Fibroblast of villous mesenchyme (primary cell): ENCODE measurements at regions not wholly inside any gene's neighbourhood (a gene's known extent, or its start where the extent isn't known, plus 50 kb on each side); places are given as distances from the start of the nearest gene placed in this dataset.

Source experiments
- DNase-seq: peaks from one replicate; pipeline ENCODE4 v3.0.0-alpha.2; 2010; ENCODE audit warnings: low read depth
- H3K4me3 ChIP-seq: 2 replicates; pipeline ENCODE4 v1.5.1; 2011; ENCODE audit warnings: low read depth, mild to moderate bottlenecking, low read length
- TF ChIP-seq, protein P1 (sequence below): IDR thresholded peaks from 2 replicates; pipeline ENCODE4 v1.5.1; 2012; ENCODE audit warnings: low read depth, mild to moderate bottlenecking, low read length; ENCODE audit not compliant: insufficient read depth

DNA sequence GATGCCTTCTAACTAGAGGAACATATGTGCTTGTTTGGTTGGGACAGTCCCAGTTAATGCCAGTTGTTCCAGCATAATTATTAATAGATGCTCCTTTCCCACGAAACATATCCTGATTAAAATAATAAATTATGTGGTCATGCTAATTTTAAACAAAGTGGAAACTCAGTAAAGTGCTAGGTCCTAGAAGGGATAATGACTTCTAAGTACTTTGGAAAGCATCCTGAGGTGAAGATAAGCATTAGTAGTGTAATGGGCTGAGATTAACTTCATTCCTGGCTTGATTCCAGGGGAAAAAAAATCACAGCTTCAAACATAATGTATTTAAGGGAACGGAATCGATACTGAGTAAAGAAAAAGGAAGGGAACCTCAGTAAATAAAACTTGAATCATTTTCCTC, 213.7 kb upstream of the SNX2 start:
- TF ChIP-seq, protein P1, sequence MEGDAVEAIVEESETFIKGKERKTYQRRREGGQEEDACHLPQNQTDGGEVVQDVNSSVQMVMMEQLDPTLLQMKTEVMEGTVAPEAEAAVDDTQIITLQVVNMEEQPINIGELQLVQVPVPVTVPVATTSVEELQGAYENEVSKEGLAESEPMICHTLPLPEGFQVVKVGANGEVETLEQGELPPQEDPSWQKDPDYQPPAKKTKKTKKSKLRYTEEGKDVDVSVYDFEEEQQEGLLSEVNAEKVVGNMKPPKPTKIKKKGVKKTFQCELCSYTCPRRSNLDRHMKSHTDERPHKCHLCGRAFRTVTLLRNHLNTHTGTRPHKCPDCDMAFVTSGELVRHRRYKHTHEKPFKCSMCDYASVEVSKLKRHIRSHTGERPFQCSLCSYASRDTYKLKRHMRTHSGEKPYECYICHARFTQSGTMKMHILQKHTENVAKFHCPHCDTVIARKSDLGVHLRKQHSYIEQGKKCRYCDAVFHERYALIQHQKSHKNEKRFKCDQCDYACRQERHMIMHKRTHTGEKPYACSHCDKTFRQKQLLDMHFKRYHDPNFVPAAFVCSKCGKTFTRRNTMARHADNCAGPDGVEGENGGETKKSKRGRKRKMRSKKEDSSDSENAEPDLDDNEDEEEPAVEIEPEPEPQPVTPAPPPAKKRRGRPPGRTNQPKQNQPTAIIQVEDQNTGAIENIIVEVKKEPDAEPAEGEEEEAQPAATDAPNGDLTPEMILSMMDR, result no peak
- no peak for DNase-seq
- H3K4me3 ChIP-seq, result no peak overlapping the region

DNA sequence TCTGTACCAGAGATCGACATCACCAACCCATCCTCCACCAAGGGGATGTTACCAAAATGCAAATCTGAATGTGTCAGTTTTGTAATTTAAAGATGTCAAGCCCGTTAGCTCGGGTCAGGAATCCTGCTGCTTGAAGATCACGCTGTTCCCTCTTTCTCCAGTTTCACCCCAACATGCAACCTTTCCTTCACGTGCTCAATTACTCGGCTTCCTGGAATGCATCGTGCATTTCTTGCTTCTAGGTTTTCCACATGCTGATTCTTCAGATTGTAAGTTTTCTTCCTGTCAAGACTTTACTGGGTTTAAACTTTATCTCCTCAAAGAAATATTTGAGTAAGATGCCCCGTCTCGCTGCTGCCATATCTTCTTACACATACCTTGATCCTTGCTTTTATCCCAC, 209.5 kb upstream of the SNX2 start:
- TF ChIP-seq, protein P1, result no peak
- no peak overlapping the region for H3K4me3 ChIP-seq
- DNase-seq, result no peak

DNA sequence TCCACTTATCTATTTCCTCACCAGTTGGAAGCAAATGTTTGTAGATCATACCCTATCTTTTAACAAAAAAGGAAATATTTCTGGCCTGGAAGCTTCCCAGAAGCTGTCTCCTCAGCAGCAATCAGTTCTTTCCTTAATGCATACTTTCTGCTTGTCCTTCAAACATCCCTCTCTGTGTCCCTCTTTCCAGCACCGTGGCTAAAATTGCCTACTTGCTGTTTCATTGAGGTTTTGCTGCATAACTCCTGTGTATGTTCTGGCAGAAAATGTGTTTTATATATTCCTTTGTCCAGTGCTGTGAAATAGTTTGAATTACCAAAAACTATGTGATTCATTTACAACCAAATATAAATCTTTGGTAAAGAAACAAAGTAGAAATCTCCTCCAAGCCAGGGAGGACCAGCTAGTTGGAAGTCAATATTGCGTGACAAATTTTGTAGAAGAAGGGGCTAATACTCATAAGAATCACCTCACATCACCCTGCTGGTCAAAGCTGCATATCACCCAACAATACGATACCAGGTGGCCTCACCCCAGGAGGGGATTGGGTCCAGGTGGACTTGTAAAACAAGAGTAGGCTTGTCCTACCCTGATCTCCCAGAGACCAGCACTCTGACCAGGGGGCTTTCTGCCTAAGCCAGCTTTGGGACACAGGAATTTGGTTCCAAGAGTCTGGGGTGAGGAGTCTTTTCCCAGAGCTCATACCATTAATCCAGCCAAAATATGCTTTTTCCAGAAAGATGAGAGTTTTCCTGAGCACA, 198.4 kb upstream of the SNX2 start:
- no peak overlapping the region for H3K4me3 ChIP-seq
- no peak for DNase-seq
- TF ChIP-seq, protein P1, result no peak

DNA sequence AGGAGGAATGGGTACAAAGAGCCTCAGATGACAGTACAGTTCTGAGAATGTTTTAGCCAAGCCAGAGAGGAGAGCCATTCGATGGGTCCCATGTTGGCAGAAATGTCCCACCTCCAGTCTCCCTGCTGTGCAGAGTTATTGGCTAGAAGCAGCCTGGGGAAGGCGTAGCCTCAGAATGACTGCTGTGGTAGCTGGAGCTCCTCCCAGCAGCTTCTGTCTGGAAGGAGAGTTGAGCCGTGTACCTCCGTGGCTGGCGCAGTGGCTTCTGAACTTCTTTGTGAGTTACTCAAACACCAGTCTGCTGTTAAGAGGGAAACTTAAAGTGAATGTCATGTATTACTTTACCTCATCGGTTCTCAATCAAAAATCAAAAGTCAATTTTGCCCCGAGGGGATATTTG, 193.3 kb upstream of the SNX2 start:
- TF ChIP-seq, protein P1, result no peak
- DNase-seq, result no peak
- no peak overlapping the region for H3K4me3 ChIP-seq

DNA sequence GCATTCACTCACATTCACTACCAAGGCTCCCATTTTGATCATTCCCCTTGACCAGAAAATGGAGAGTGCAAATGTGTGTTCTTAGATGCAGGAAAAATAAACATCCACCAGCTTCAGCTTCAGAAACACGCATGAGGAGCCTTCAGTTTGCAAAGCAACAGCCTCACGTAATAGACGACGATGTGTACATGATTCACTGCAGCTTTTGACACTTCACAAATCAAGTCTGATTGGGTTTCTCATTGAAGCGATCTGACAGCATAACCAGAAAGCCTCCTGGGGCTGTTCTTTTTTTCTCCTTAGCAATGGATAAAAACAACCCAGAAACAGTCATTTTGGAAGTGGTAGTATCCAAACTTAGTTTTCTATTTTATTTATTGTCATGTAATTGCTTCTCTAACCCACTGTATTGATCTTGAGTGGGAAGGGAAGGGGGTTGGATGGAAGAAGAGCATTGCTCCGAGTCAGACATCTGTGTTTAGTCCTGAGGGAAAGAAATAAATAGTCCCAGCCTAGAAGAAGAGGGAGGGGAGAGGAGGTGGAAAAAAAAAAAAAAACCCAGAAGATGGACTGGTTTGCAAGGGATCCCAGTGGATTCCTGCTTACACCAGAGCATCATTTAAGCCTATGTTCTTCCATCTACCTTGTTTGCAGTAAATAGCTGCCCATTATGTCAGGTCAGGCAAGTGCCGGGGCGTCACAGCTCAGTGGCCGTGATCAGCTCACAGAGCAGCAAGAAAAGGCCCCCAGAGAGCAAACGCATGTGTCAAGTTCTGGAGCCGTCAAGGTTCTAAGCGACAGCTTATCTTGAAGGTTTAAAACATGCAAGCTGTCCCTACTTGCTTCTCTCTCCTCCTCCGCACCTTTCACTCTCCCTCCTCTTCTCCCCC, 190.2 kb upstream of the SNX2 start:
- no peak for DNase-seq
- H3K4me3 ChIP-seq, result no peak overlapping the region
- TF ChIP-seq, protein P1, result no peak

DNA sequence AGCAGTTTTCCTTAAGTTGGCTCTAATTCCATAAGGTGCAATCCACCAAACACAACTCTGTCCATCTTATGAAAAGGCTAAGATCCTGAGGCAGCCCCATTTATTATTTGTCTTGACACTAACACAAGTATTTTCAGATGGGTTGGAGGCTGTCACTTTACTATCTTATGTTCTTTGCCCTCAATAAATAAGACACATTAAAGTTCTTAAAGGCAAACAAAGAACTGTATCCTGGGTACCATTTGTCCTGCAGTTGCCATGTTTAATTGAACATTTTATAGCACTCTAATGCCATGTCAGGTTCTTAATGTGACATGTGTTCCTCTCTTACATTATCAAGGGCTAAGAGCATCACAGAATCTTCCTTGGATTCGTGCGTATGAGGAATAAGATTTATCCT, 189.5 kb upstream of the SNX2 start:
- no peak for DNase-seq
- TF ChIP-seq, protein P1, result no peak
- no peak overlapping the region for H3K4me3 ChIP-seq
